WERI-Rb-1 (cell line): ENCODE measurements at regions not wholly inside any gene's neighbourhood (a gene's known extent, or its start where the extent isn't known, plus 50 kb on each side); places are given as distances from the start of the nearest gene placed in this dataset.

Experiments used
- DNase-seq: peaks from one replicate; pipeline ENCODE4 v3.0.0-alpha.2; 2020
- H3K27ac ChIP-seq: fragments of 250-450 bp; sonication (Bioruptor Pico); 2 replicates; pipeline ENCODE4 v1.5.1; 2020; ENCODE audit warnings: mild to moderate bottlenecking, moderate library complexity
- H3K27me3 ChIP-seq: fragments of 250-450 bp; sonication (Bioruptor Pico); 2 replicates; pipeline ENCODE4 v1.5.1; 2021; ENCODE audit warnings: mild to moderate bottlenecking, low read depth, moderate library complexity; ENCODE audit not compliant: insufficient read depth, severe bottlenecking
- H3K36me3 ChIP-seq: fragments of 250-450 bp; sonication (Bioruptor Pico); 2 replicates; pipeline ENCODE4 v1.5.1; 2020; ENCODE audit warnings: mild to moderate bottlenecking, moderate library complexity
- H3K4me3 ChIP-seq: 2 replicates; pipeline ENCODE4 v1.5.1; 2011; ENCODE audit warnings: low read depth, mild to moderate bottlenecking, control low read depth, low read length
- H3K9me3 ChIP-seq: fragments of 250-450 bp; sonication (Bioruptor Pico); 2 replicates; pipeline ENCODE4 v1.5.1; 2021; ENCODE audit warnings: mild to moderate bottlenecking, moderate library complexity; ENCODE audit not compliant: severe bottlenecking
- TF ChIP-seq, protein P1 (sequence below): IDR thresholded peaks from 2 replicates; pipeline ENCODE4 v1.5.1; 2011; ENCODE audit warnings: low read depth, mild to moderate bottlenecking, control low read depth, inconsistent platforms, low read length

DNA sequence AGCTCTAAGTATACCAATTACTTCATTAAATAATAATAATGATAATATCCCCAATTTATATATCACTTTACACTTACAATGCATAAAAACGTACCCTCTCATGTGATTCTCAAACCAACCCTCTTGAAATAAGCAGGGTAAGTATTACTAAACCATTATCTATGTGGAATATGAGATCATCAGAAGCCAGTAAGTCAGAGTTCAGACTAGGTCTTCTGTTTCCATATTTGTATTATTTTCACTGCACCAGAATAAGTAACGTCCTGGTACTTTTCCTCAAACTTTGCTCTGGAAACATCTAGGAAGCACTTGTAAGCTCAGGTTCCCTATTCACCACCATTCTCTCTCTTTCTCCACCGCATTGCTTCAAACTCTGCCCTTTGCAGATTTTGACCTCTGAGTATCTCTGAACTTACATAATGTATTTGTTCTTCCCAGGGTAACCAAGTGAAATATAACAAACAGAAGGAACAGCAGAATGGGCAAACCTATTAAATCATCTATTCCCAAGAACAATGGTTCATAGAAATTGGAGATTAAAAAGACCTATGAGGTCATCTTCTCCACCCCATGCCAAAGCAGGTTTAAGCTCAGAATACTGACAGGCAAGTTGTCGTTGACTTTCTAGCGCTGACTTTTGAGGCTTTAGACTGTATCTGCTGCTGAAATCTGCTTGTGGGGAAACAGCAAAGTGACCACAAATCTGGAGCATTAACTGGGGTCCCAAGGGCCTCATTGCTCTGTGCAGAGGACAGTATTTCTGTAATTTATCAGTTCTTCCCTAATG is 161.3 kb upstream of the FAR2 start:
- Histone ChIP-seq H3K27ac (no peak overlapping the region), H3K4me3 (no peak overlapping the region), H3K9me3 (no peaks in the 10 kb centered on the region), H3K27me3 (no peaks in the 10 kb centered on the region), H3K36me3 (no peaks in the 10 kb centered on the region)
- no peak for DNase-seq
- TF ChIP-seq, protein P1, sequence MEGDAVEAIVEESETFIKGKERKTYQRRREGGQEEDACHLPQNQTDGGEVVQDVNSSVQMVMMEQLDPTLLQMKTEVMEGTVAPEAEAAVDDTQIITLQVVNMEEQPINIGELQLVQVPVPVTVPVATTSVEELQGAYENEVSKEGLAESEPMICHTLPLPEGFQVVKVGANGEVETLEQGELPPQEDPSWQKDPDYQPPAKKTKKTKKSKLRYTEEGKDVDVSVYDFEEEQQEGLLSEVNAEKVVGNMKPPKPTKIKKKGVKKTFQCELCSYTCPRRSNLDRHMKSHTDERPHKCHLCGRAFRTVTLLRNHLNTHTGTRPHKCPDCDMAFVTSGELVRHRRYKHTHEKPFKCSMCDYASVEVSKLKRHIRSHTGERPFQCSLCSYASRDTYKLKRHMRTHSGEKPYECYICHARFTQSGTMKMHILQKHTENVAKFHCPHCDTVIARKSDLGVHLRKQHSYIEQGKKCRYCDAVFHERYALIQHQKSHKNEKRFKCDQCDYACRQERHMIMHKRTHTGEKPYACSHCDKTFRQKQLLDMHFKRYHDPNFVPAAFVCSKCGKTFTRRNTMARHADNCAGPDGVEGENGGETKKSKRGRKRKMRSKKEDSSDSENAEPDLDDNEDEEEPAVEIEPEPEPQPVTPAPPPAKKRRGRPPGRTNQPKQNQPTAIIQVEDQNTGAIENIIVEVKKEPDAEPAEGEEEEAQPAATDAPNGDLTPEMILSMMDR, result no peak

DNA sequence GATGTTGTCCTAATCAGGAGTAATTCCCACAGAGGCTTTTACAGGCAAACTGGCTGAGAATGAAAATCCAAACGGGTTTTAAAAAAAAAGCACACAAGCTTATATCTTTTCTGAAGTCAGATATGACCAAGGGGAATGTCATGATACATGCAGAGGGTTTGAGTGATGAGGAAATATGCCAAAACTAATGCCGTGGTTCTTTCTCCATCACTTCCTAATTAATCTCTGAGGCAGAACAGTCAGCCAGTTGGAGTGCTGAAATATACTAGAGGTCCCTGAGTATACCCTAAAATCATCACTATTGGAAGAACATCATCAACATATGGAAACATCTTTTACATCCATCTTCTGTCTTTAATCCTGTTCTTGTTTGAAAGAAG is 160.8 kb upstream of the FAR2 start:
- no peak for DNase-seq
- H3K9me3 ChIP-seq, result no peaks in the 10 kb centered on the region
- no peak overlapping the region for H3K27ac ChIP-seq
- TF ChIP-seq, protein P1, result no peak
- no peak overlapping the region for H3K4me3 ChIP-seq
- no peaks in the 10 kb centered on the region for H3K27me3 ChIP-seq
- H3K36me3 ChIP-seq, result no peaks in the 10 kb centered on the region

DNA sequence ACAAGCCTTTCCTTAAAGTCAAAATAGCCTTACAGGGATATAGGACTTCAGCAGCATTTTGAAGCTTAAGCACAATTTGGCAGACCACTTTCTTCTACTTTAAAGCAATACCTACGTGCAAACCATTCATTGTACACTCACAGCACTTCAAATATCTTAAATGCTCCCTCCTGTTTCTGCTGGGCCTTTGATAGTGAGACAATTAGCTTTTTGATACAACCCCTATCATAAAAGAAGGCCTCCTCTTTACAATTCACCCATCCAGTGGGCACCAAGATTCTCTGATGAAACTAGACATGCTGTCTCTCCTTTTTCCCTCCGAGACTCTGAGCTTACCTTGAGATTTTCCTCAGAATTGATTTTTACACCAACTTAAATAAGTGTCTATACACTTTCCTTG is 157.5 kb upstream of the FAR2 start:
- TF ChIP-seq, protein P1, result no peak
- no peaks in the 10 kb centered on the region for H3K27me3 ChIP-seq

DNA sequence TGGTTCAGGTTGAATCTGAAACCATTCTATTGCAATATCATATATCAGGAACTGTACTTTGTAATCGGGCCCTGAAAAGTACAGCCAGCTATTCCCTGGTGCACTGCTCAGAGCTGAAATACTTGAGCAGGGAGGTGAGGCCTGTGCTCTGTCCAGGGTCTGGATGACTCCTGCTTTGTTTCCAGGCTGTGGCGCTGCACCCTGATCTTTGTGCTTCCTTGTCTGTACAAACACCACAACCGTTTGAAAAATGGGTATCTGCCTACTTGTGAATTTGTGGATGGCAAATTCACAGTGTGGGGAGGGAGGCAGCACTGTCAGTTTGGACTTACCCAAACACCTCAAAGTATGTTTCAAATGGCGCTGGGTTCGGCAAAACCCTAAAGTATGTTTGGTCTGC is 155.4 kb upstream of the FAR2 start:
- Histone ChIP-seq H3K27ac (no peak overlapping the region), H3K4me3 (no peak overlapping the region), H3K36me3 (no peaks in the 10 kb centered on the region), H3K9me3 (no peaks in the 10 kb centered on the region), H3K27me3 (no peaks in the 10 kb centered on the region)
- TF ChIP-seq, protein P1, result no peak
- DNase-seq, result no peak

More for the DNA sequence above, 157.5 kb upstream of the FAR2 start:
- Histone ChIP-seq H3K4me3 (no peak overlapping the region), H3K36me3 (no peaks in the 10 kb centered on the region), H3K27ac (no peak overlapping the region), H3K9me3 (no peaks in the 10 kb centered on the region)
- DNase-seq, result no peak

DNA sequence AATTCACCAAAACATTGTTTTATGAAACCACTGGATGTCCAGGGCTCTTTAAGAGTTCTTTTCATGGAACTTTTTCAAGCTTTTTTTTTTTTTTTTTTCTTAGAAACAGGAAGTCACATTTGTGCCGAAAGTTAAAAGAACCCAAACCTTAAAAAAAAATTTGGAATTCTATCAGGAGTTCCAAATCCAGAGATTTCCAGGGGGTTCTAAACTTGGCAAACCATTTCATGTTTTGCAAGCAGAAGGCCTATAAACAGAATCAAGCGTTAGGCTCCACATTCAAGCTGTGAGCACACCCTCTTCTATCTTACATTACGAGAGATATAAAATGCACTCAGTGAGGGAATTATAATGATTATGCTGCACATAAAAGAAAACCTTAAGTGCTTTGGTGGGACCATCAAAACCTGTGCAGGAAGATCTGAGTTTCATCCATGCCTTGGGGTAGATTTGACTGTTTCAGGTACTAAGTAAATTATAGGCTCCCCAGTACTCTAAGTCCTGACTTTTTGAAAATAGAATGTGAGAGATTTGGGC is 154.8 kb upstream of the FAR2 start:
- Histone ChIP-seq H3K36me3 (no peaks in the 10 kb centered on the region), H3K9me3 (no peaks in the 10 kb centered on the region), H3K4me3 (no peak overlapping the region), H3K27ac (no peak overlapping the region), H3K27me3 (no peaks in the 10 kb centered on the region)
- TF ChIP-seq, protein P1, result no peak
- no peak for DNase-seq
